Cardiac fibroblast (primary cell): ENCODE measurements at regions not wholly inside any gene's neighbourhood (a gene's known extent, or its start where the extent isn't known, plus 50 kb on each side); places are given as distances from the start of the nearest gene placed in this dataset.

ENCODE experiments used
- DNase-seq, 2 donors: peaks; one replicate each; pipeline versions ENCODE4 v3.0.0 to v3.0.0-alpha.2; 2010; ENCODE audit warnings: low read depth in 2 of 2
- H3K4me3 ChIP-seq, 2 donors: replicated peaks in 1 of 2; 1 replicate in 1 of 2; 2 replicates in 1 of 2; pipeline ENCODE4 v1.5.1; 2011; ENCODE audit warnings: low read depth in 2 of 2, low read length in 2 of 2, mild to moderate bottlenecking in 2 of 2, moderate library complexity in 1 of 2
- CTCF ChIP-seq: IDR thresholded peaks from one replicate; pipeline ENCODE4 v1.5.1; 2011; ENCODE audit warnings: low read depth, mild to moderate bottlenecking, low read length, inconsistent platforms

- TF ChIP-seq CTCF, result no peak
- peak; percentile 52 to 68 for DNase-seq
- no peak overlapping the region for H3K4me3 ChIP-seq
These were observed 59.1 kb upstream of the PPP1R3C start for GRCh38 chr10:91691981-91692380.

DNA sequence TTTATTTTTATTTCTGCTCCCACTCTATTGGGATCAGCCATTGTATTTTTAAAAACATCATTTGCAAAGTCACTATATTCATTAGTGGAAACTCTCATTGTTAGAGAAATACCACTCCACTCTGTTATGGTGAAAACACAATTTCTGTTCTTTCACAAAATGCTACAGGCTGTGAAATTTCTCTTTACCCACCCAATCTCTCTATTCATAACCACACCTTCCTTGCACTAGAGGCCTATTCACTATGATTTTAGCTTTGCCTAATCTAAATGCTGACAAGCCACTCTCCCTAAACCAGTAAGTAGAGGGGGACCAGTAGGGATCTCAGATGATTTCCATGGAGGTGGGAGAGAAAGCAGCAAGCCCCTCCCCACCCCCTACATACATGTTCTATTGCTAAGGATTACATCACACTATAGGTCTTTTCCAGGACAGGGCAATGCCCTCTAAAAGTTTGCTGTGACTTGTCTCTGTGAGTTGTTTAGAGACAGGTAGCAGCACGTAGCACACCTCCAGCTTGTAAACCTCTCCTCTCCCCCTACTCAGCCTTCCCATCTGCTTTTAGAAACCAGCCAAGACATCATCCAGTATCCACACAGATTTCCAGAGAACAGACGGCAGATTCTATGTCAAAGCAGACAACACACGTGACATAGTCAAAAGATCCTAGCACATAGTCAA is 58.3 kb upstream of the PPP1R3C start:
- DNase-seq, result no peak
- H3K4me3 ChIP-seq, result no peak overlapping the region
- no peak for TF ChIP-seq CTCF

DNA sequence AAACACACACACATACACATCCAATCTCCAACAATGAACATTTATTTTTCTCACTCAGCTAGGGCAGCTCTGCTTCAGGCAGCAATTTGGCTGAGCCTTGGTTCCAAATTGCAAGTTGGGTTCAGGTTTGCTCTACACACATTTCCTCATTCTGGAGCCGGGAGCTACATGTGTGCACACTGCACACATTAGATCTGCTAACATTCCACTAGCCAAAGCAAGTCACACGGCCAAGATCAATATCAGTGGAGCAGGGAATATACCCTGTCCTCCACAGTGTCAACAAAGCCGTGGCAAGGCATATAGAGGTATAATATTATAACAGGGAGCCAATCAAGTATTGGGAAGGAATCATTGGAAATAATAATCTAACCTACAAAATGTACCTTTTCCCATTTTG is 57.5 kb upstream of the PPP1R3C start:
- TF ChIP-seq CTCF, result no peak
- H3K4me3 ChIP-seq, result no peak overlapping the region

DNA sequence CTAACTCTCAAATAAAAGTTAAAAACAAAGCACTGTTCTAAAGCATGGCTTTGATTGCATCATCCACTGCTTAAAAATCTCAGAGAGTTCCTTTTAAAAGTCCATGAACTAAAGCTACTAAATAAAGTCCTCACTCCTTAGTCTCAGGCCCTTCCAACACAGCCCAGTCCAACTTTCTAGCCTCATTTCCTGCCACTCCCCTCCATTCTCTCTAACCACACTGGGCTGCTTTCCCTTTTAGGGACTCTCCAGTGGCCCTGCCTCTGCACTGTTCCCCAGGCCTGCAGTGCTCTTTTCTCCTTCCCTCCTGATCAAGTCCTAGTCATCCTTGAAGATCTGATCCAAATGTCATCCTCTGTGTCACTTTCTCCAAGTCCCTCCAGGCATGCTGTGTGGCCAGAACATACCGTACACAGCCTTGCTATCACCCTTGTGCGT is 56.9 kb upstream of the PPP1R3C start:
- H3K4me3 ChIP-seq, result no peak overlapping the region
- TF ChIP-seq CTCF, result no peak
- peak; percentile 77 to 79 for DNase-seq

More for the DNA sequence above, 57.5 kb upstream of the PPP1R3C start:
- DNase-seq, result no peak

DNA sequence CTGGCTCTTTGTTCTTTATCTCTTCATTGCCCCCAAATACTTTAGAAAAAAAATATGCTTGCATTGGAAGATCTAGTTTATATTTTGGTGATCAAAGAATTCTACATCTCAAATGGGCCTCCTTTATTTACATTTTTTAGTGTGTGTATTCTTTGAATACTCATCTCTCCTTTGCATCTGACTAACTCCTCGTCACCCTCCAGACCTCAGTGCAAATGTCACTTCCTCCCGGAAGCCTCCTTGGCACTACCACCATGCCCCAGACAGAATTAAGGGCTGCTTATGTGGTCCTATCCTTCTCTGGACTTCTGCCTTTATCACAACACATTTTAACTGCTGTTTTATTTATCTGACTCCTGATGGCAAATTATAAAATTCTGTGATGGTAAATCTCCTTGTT is 52.0 kb upstream of the PPP1R3C start:
- no peak for TF ChIP-seq CTCF
- no peak overlapping the region for H3K4me3 ChIP-seq
- no peak for DNase-seq

DNA sequence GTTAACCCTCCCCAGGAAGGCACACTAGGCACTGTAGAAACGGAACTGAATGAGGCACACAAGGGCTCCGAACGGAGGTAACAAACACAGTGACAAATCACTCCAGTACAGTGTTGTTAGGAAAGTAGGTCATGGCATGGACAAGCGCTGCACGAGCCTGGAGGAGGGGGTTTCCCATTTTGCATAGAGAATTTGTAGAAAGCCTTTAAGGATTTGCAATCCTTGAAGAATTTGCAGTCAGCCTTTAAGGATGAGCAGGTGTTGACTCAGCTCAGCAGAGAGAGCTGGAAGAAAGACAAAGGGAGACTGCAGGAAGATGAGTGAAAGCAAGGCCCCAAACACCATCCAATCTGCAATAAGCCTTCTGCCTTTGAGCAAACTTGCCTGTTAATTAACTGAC is 51.1 kb upstream of the PPP1R3C start:
- peak; percentile 19 to 95 for DNase-seq

More for the DNA sequence above, 51.1 kb upstream of the PPP1R3C start:
- TF ChIP-seq CTCF, result no peak
- H3K4me3 ChIP-seq, result no peak overlapping the region
